HepG2 (cell line): ENCODE measurements at regions not wholly inside any gene's neighbourhood (a gene's known extent, or its start where the extent isn't known, plus 50 kb on each side); places are given as distances from the start of the nearest gene placed in this dataset.
A peak's percentile ranks its signal among the peaks of the same experiment; 100 is the strongest.

Experiments
- ATAC-seq: fragments of 200-7000 bp; cut with Tn5 transposase; 3 replicates; pipeline ENCODE4 v1.9.1; 2020; ENCODE audit warnings: mild to moderate bottlenecking, moderate library complexity
- BruUV-seq: library from RNA; stranded (reverse); fragments of 400-500 nt; replicated peaks from 2 replicates; lab custom pipeline; 2021; lab: Mats Ljungman, UMichigan
- CTCF ChIA-PET: fragments of 300-600 bp; formaldehyde crosslinking; extraction: SDS; loops from one replicate; lab custom pipeline; 2021; ENCODE audit warnings: low total read pairs, inconsistent platforms, low intra/inter-chr PET ratio; lab: Yijun Ruan, JAX
- POLR2A ChIA-PET: fragments of 350-600 bp; sonication (Branson Sonifier 250); formaldehyde crosslinking; loops from one replicate; lab custom pipeline; 2020; ENCODE audit warnings: antibody characterized with exemption, inconsistent platforms; lab: Yijun Ruan, JAX
- DNase-seq: peaks from one replicate; pipeline ENCODE4 v3.0.0-alpha.2; 2015; ENCODE audit warnings: low spot score
- FAIRE-seq: peaks from 3 replicates; lab custom pipeline; 2011; peaks lifted over from hg19 to GRCh38; lab: Jason Lieb, UNC
- H2AFZ ChIP-seq: one replicate; pipeline ENCODE4 v1.6.1; 2011; ENCODE audit warnings: low read length, inconsistent platforms
- H3K27ac ChIP-seq: fragments of 300-600 bp; 3 replicates; pipeline ENCODE4 v1.8.0; 2011; ENCODE audit warnings: mixed run types, mild to moderate bottlenecking, mixed read lengths, low read length, inconsistent platforms; ENCODE audit not compliant: insufficient read depth; ENCODE audit errors: extremely low read length
- H3K27me3 ChIP-seq, 2 experiments: fragments of 200-600 bp in 1 of 2; 2 replicates in 1 of 2; 3 replicates in 1 of 2; pipeline versions ENCODE4 v1.6.0 to v1.8.0; 2011; ENCODE audit warnings: low read length in 2 of 2, mild to moderate bottlenecking in 2 of 2, moderate library complexity in 2 of 2, inconsistent platforms in 1 of 2; ENCODE audit not compliant: insufficient read depth in 2 of 2, control insufficient read depth in 1 of 2
- H3K36me3 ChIP-seq, 2 experiments: fragments of 200-600 bp in 1 of 2; replicated peaks in 1 of 2; 2 replicates in 1 of 2; 3 replicates in 1 of 2; pipeline versions ENCODE4 v1.5.1 to v1.8.0; 2011; ENCODE audit warnings: low read length in 2 of 2, inconsistent platforms in 1 of 2; ENCODE audit not compliant: insufficient read depth in 2 of 2, control insufficient read depth in 1 of 2
- H3K4me1 ChIP-seq: 2 replicates; pipeline ENCODE4 v1.5.1; 2012; ENCODE audit warnings: low read length, inconsistent platforms; ENCODE audit not compliant: insufficient read depth
- H3K4me2 ChIP-seq: 2 replicates; pipeline ENCODE4 v1.6.0; 2011; ENCODE audit warnings: low read depth, low read length, inconsistent platforms
- H3K4me3 ChIP-seq, 3 experiments: fragments of 200-600 bp in 1 of 3; sonication (generic), shearing (Covaris generic) in 1 of 3; replicated peaks in 1 of 3; 2 replicates each; pipeline ENCODE4 v1.5.1; 2011 to 2016; ENCODE audit warnings: low read length in 3 of 3, inconsistent platforms in 2 of 3, low read depth in 2 of 3, mild to moderate bottlenecking in 2 of 3, control low read depth in 1 of 3, mixed read lengths in 1 of 3; ENCODE audit not compliant: insufficient read depth in 1 of 3
- H3K79me2 ChIP-seq: one replicate; pipeline ENCODE4 v1.6.1; 2011; ENCODE audit warnings: low read length, inconsistent platforms; ENCODE audit not compliant: insufficient read depth
- H3K9ac ChIP-seq: 2 replicates; pipeline ENCODE4 v1.6.0; 2011; ENCODE audit warnings: mild to moderate bottlenecking, low read depth, low read length, inconsistent platforms; ENCODE audit not compliant: insufficient read depth
- H3K9me3 ChIP-seq: 2 replicates; pipeline ENCODE4 v1.5.1; 2012; ENCODE audit warnings: mild to moderate bottlenecking, low read length
- H4K20me1 ChIP-seq: 2 replicates; pipeline ENCODE4 v1.6.0; 2011; ENCODE audit warnings: inconsistent platforms, mild to moderate bottlenecking, low read length, moderate library complexity; ENCODE audit not compliant: insufficient read depth
- CEBPG ChIP-seq: IDR thresholded peaks from 2 replicates; pipeline ENCODE4 v1.6.1; 2016
- E2F2 ChIP-seq: sonication (generic); formaldehyde crosslinking; IDR thresholded peaks from 2 replicates; pipeline ENCODE4 v1.4.0; 2020; ENCODE audit warnings: missing genetic modification reagents, borderline replicate concordance
- HMG20A ChIP-seq: IDR thresholded peaks from 2 replicates; pipeline ENCODE4 v1.6.1; 2016; ENCODE audit warnings: borderline replicate concordance
- PTBP1 ChIP-seq: fragments of 200-400 bp; formaldehyde crosslinking; IDR thresholded peaks from 2 replicates; pipeline ENCODE4 v1.6.1; 2018; ENCODE audit warnings: low read length, low read depth; ENCODE audit not compliant: poor library complexity, severe bottlenecking
- RXRB ChIP-seq: IDR thresholded peaks from 2 replicates; pipeline ENCODE4 v1.6.1; 2016; ENCODE audit warnings: borderline replicate concordance, missing genetic modification reagents, missing compliant biosample characterization
- SAP130 ChIP-seq: IDR thresholded peaks from 2 replicates; pipeline ENCODE4 v1.6.1; 2016; ENCODE audit warnings: low read depth
- WGBS: methylation state at CpG from one replicate; pipeline ENCODE4 v1.1.6; 2017; ENCODE audit warnings: low lambda C conversion rate; 5-methylcytosine and 5-hydroxymethylcytosine counted together
- in situ Hi-C: cut with HindIII; loops from 2 replicates; pipeline ENCODE4 v1.10.0; 2017; ENCODE audit warnings: low pct_unique_long_range_greater_than_20kb; ENCODE audit not compliant: extremely low pct_ligation_motif_present
- intact Hi-C: fragments of 100-400 bp; cut with micrococcal nuclease; formaldehyde crosslinking; loops from one replicate; pipeline ENCODE4 v1.10.0; 2022; ENCODE audit not compliant: unreplicated experiment
- TF ChIP-seq, protein P1 (sequence below), 2 experiments: fragments of 450-650 bp in 1 of 2; sonication (generic) in 1 of 2; formaldehyde crosslinking; IDR thresholded peaks; 2 replicates each; pipeline versions ENCODE4 v1.5.0 to v1.8.0; 2020 to 2022; ENCODE audit warnings: mild to moderate bottlenecking in 1 of 2, missing genetic modification reagents in 1 of 2

- no peak overlapping the region for H3K27ac ChIP-seq
- H3K79me2 ChIP-seq = no peaks in the 10 kb centered on the region
- H3K9me3 ChIP-seq = no peaks in the 10 kb centered on the region
- CTCF ChIA-PET = no interaction called here
- intact Hi-C loops = no loop called here
- no TSS peak for BruUV-seq
- WGBS = 18% methylated on average over 11 of the region's 11 CpGs
- POLR2A ChIA-PET = no interaction called here
- H3K27me3 ChIP-seq = peaks cover 0 to 7% of the 10 kb centered on the region in 2 experiments; a peak in 2 of 5 replicates
- peak; percentile 59 for ATAC-seq
- peak overlapping the region; percentile 77 for H3K4me2 ChIP-seq
- no peak for DNase-seq
- peak overlapping the region in 2 of 3 experiments; percentile 20 to 39; a peak in 3 of 6 replicates for H3K4me3 ChIP-seq
- TF ChIP-seq PTBP1 (no peak), E2F2 (CRISPR knock-in tag) (no peak), CEBPG (CRISPR knock-in tag) (0 out of 2 replicates have a peak, but pooled peaks have one; percentile 13), HMG20A (CRISPR knock-in tag) (0 out of 2 replicates have a peak, but pooled peaks have one; percentile 9), SAP130 (0 out of 2 replicates have a peak, but pooled peaks have one; percentile 10), RXRB (CRISPR knock-in tag) (peak; percentile 23; the same call in 1 of the 2 replicates)
- TF ChIP-seq, protein P1, sequence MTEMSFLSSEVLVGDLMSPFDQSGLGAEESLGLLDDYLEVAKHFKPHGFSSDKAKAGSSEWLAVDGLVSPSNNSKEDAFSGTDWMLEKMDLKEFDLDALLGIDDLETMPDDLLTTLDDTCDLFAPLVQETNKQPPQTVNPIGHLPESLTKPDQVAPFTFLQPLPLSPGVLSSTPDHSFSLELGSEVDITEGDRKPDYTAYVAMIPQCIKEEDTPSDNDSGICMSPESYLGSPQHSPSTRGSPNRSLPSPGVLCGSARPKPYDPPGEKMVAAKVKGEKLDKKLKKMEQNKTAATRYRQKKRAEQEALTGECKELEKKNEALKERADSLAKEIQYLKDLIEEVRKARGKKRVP (CRISPR knock-in tag; IDR thresholded peaks at IDR 0.05) = peak in 1 of 2 experiments; percentile 55; a peak in 2 of 4 replicates
- no peak for FAIRE-seq
- no peak overlapping the region; the same call in 1 of the 2 replicates for H3K9ac ChIP-seq
- in situ Hi-C loops = no loop called here
- no peaks in the 10 kb centered on the region for H3K36me3 ChIP-seq
- no peaks in the 10 kb centered on the region for H4K20me1 ChIP-seq
- peak overlapping the region; percentile 82 for H2AFZ ChIP-seq
- peaks cover 74% of the 10 kb centered on the region for H3K4me1 ChIP-seq
Observed at GRCh38 chr6:108797951-108798669, 50.1 kb upstream of the ARMC2 start.
